Esophagus mucosa (tissue), 1 donor: ENCODE measurements at regions not wholly inside any gene's neighbourhood (a gene's known extent, or its start where the extent isn't known, plus 50 kb on each side); places are given as distances from the start of the nearest gene placed in this dataset.
A peak's percentile ranks its signal among the peaks of the same experiment; 100 is the strongest.

Experiments
- ATAC-seq: fragments of 200-7000 bp; cut with Tn5 transposase; one replicate; pipeline ENCODE4 v1.9.1; 2020
- donor health status: DM: yes; HTN: yes; CAD: no.

DNA sequence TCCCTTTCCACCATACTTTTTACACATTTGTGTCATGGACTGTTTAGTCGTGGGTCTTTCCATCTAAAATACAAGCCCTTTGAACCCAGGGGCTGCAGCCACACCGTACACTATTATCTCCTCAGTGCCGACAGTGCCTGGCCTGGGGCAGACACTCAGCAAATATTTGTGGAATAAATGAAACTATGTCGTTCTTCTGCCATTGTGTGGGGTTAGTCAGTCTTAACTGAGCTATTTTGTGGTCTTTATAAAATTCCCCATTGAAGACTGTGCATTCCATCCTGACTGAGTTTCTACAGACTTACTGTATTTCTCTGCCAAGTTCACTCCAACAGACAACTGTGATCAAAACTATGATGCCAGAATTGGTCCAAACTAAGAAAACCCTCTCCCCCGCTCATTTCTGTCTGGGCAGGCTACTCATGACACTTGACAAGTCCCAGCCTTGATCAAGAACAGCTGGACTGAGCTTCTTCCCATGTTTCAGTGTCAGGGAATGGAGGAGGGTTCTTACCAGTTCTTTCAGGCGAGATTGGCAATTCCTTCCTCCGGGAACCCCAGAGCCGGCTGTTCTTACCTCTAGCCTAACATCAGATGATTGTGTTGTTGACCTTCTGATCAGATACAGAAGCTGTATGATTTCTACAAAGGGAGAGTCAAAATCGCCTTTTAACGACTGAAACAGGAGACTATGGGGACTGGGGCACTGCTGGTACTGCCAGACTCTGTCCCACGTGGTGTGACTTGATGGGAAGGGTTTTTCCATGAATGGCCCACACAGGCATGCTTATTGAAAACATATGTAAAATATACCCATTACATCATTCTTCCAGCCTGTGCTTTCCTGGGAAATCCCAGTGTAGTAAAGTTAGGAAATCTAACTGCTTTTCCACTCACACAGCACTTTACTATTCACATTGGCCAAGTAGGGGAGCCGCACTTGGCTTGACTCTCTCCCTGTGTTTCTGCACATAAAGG, 77.4 kb upstream of the NPAS2 start:
- no peak for ATAC-seq

- ATAC-seq = no peak
Observed at GRCh38 chr2:100743741-100744140, 76.2 kb upstream of the NPAS2 start.

GRCh38 chr2:100744184-100744583, 75.8 kb upstream of the NPAS2 start:
- no peak for ATAC-seq

GRCh38 chr2:100744589-100744988, 75.3 kb upstream of the NPAS2 start:
- ATAC-seq = peak; percentile 52

DNA sequence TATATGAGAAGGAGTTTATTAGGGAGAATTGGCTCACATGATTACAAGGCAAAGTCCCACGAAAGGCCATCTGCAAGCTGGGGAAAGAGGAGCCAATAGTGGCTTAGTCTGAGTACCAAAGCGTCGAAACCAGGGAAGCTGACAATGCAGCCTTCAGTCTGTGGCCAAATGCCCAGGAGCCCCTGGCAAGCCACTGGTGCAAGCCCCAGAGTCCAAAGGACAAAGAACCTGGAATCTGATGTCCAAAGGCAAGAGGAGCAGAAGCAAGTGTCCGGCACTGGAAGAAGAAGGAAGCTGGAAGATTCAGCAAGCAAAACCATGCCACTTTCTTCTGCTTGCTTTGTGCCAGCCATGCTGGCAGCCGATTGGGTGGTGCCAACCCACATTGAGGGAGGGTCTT, 74.3 kb upstream of the NPAS2 start:
- ATAC-seq = no peak

DNA sequence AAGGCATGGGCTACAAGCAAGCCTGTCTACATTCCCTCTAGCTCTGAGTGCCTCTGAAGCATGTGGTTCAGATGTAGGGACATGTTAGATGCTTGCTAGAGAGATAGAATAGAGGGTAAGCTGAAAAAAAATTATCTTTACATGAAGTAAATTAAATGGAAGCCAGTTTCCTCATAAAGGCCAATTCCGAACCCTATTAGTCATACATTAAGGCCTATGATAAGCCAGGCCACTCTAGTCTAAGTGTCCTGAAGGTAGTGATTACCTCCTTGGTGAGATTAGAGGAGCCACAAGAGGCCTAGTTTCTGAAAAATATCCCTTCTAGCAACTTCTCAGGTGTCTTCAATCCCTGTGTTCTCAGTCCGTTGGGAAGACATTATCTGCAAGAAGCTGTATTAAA, 72.4 kb upstream of the NPAS2 start:
- ATAC-seq = no peak

DNA sequence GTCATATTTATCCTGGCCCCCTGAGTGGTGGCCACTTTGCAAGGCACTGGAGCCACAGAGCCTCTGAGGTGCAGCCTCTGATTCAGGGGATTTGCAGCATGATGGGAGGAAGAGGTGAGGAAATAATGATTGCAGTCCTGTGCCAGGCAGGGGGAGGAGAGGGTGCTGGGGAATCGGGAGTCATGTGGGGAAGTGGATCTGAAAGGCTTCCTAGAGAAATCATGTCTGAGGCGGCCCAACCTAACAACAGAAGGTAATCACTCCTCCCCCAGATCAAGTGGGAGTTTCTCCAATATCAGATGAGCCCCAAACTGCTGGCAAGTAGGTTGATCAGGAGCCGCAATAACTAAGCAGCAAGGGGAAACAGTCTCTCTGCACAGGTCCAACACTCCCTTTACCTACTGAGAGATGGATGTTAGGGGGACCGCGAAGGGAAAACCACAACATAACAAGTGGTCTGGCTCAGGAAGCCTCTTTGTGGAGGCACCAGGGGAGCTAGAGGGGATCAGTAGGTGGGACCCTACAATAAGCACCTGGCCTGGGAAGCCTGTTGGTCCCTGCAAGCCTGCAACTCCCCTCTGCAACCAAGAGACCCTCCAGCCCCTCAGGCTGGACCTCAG, 71.8 kb upstream of the NPAS2 start:
- no peak for ATAC-seq

DNA sequence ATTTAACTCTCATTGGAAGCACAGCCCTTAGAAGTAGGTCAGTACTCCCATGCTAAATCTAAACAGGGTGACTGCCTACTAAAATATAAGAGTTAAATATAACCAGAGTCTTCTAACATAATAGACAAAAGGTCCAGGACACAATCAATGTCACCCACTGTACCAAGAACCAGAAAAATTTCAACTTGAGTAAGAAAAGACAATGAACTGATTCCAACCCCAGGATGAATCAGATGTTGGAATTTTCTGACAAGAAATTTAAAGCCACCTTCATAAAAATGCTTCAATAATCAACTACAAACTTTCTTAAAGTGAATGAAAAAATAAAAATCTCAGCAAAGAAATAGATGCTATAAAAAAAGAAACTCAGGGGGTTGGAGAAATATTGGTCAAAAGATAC, 71.3 kb upstream of the NPAS2 start:
- no peak for ATAC-seq

DNA sequence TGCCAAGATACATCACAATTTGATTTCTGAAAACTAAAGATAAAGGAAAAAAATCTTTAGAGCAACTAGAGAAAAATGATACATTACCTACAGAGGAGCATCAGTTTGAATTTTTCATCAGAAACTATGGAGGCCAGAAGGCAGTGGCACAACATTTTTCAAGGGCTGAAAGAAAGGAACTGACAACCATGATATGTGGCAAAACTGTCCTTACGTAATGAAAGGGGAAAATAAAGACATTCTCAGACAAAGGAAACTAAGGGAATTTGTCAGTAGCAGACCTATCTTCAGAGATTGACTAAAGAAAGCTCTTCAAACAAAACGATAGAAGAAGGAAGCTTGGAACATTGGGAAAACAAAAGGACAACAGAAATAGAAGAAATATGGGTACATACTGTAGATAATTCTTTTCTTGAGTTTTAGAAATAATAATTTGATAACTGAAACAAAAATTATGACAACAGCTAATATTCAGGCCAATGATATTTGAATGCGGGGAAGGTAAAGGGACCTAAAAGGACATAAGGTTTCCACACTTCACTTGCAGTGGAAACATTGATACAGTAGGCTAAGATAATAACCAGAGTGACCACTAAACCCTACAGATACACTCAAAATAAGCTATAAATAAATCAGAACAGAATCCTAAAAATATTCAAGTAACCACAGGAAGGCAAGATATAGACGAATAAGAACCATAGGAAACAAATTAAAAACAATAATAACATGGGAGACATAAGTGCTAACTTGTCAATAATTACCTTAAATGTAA, 70.0 kb upstream of the NPAS2 start:
- ATAC-seq = no peak

DNA sequence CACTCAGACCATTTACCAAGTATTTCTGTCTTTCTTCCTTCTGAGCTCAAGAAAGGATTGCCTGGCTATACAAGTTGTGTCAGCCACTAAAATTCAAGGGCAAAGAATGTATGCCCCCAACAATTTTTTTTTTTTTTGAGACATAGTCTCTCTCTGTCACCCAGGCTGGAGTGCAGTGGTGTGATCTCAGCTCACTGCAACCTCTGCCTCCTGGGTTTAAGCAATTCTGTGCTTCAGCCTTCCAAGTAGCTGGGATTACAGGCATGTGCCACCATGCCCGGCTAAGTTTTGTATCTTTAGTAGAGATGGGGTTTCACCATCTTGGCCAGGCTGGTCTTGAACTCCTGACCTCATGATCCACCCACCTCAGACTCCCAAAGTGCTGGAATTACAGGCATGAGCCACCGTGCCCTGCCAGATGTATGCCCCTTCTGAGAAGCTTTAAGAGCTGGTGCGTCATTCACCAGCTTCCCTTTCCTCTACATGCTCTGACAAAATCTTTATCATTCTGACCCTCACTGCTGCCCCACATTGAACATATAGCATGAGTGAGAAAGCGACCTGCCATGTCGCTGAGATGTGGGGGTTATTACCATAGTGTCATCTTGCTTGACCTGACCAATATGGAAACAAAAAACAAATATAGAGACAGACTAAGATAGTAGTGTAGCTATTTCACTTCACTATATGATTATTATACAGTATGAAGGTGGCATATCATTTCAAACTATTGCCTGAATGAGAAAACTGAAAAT, 67.9 kb upstream of the NPAS2 start:
- ATAC-seq = peak; percentile 75

DNA sequence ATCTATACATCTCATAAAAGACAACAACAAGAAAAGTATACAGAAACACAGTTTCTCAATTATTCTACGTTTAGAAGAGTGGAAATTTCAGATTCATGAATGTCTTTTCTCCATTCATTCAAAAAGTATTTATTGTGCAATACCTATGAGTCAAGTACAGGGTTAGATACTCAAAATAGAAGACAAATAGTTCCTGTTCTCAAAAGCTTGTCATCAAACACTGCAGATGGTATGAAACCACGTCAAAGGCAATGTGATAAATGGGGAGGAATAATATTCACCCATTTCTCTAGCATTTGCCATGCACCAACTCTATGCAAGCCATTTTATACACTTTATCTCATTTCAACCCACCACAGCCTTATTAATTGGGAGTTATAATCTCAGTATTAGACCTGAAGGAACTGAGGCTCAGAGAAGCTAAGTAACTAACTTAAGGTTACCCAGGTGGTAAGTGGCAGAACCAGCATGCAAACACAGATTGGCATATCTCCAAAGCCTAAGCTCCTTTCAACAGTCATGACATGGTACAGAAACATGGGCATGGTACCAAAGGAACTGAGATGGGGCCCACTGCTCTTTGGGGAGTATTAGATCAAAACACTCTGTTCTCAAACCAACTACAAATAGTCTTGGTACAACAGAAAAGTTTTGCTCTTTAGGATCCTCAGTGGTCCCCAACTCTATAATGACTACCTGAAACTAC, 67.2 kb upstream of the NPAS2 start:
- peak; percentile 86 for ATAC-seq

DNA sequence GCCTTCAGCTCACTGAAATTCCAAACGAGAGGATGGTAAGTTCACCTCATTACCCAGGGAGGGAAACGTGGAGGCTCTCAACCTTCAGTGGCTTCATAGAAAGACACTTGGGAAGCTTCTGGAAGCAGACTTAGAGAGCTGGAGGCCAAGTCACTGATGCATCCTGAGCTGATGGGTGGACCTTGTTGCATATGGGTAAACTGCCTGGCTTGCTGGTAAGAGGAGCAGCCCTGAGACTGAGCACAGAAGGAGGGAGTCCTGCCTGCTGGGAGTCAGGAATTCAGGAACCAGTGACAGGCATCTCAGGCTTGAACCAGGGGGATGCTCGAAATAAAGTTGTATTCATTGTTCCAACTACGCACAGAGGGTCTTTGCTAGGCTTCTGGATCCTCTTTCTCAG, 66.5 kb upstream of the NPAS2 start:
- ATAC-seq = no peak

- no peak for ATAC-seq
Observed at GRCh38 chr2:100753881-100754280, 66.1 kb upstream of the NPAS2 start.

DNA sequence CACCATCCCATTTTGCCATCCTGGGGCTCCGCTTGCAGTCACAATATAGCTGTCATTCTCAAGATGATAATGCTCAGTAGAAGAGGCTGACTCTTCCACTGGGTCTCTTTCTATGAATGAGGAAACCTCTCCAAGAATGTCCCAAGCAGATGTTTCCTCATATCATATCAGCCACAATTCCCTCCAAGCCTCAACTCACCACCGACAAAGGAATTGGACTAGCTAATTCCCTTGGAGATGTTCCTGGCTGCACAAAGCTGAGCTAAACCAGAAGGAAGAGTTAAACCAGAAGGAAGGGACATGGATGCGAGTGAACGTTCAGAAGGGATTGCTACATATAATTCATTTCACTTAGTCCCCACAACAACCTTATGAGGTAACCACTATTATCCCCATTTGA, 65.0 kb upstream of the NPAS2 start:
- ATAC-seq = no peak

DNA sequence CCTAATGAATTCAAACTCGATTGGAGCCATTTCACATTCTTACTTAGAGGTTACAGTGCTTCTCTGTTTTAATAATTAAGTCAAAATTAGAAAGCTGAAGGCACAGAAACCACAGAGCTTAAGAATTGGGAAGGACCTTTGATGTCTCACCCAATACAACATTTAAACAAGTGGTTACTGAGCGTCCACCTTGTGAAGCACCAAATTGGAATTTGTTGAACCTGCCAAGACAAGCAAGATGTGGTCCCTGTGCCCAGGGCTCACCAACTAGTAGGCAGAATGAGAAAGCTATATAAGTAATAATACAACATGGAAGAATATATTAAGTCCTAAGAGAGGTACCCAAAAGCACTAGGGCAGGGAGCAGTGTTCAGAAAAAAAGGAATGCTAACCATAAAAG, 64.5 kb upstream of the NPAS2 start:
- no peak for ATAC-seq

- no peak for ATAC-seq
Observed at GRCh38 chr2:100756704-100757103, 63.2 kb upstream of the NPAS2 start.

DNA sequence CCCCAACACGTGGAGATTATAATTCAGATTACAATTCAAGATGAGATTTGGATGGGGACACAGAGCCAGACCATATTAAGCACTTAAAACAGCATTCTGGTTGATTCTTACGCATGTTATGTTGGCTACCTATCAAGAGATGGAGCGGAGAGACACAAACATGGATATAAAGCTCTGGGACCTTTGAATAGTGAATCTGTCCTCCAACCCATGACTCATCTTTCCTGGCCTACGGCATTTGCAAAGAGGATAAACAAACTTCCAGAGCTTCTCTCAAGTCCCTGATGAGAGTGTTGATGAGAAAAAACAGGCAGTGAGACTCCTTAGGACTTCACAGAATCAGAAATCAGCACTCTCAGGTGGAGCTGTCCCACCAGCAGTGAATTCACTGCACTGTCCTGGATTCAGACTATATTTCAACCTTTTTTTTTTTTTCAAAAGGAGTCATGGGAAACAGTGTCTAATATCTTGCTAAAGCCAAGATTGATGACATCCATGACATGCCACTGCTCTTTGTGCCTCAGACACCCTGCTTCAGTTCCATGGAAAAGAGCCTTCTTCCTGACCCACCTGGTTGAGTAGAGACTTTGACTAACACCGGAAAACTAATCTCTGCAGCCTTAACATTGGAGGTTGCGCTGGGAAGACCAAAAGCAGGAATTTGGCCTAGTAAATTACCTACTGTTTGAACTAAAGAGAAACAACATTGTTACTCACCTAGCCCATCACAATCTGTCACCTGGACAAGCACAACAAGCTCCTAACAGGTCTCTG, 62.1 kb upstream of the NPAS2 start:
- peak; percentile 28 for ATAC-seq

DNA sequence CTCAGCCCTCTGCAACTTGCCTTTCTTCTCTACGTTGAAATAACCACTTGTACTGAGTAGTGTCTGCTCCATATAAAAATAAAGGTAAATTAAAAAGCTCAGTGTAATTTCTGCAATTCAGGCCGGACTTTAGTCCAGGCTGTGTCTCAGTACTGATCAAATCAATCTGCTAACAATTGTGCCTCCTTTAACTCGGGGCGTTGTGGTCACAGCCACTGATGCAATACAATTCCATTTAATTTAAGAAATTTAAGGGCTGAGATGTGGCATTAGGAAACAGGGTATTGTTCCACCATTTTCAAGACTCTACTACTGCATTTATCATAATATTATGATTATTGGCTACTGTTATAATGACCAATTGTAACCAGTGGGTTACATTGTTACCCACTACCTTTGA, 60.0 kb upstream of the NPAS2 start:
- ATAC-seq = no peak

- ATAC-seq = peak; percentile 74
Observed at GRCh38 chr2:100761365-100761764, 58.6 kb upstream of the NPAS2 start.

- no peak for ATAC-seq
Observed at GRCh38 chr2:100764430-100764829, 55.5 kb upstream of the NPAS2 start.

DNA sequence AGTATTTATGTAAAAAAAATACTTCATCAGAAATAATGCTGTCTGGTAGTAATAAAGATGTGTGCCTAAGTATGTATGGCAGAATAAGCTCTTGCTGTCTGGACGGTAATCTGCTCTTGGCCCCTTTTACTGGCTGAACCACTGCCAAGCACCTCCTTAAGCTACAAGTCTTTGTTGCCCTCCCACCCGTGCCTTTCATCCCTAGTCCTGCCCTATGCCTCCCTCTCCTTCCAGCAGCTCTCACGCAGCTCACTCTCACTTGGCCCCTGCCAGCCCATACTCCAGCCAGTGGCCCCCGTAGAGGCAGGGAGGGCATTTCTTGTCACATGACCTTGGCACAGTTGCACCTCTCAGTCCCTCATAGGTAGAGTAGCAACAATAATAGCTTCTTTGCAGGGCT, 54.5 kb upstream of the NPAS2 start:
- no peak for ATAC-seq
